NCI-H2081 (cell line): ENCODE measurements at regions not wholly inside any gene's neighbourhood (a gene's known extent, or its start where the extent isn't known, plus 50 kb on each side); places are given as distances from the start of the nearest gene placed in this dataset.
"Not testable (repeated sequence)": the region's sequence is repeated elsewhere in the genome, so short reads cannot be mapped to it uniquely, and the experiment has no call there.

Source experiments
- DNase-seq, 2 experiments: peaks; one replicate each; lab custom pipeline; 2025; lab: John Stamatoyannopoulos, UW

DNA sequence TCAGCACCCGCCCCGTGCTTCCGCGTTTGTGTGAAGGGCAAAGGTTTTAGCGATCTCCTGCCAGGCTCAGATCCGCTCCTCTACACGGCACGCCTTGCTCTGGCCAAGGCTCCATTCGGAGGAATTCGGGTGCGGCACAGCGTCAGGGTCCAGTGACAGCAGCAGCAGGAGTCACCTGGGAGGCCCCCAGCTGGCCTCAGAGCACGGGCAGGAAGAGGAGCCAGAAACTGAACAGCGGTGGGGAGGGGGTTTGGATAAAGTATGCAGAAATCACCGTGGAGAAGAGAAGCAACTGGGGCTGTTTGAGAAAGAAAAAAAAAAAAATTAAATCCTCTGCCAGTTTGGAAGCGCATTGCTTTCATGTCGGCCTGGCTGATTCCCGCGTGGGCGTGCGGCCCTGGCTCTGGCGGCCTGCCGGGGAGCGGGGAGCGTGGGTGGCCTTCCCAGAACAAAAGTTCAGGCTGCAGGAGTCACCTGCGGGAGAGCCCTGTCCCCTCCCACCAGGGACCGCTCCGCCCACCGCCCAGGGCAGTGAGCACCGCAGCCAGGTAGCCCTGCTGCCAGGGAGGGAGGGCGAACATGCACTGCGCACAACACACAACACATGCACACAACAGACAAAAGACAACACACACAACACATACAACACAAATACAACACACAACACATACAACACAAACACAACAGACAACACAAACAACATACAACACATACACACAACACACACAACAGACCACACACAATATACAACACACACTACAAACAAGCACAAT lies 107.6 kb downstream of the ETS2 start:
- peak; percentile 69 to 77 for DNase-seq

DNA sequence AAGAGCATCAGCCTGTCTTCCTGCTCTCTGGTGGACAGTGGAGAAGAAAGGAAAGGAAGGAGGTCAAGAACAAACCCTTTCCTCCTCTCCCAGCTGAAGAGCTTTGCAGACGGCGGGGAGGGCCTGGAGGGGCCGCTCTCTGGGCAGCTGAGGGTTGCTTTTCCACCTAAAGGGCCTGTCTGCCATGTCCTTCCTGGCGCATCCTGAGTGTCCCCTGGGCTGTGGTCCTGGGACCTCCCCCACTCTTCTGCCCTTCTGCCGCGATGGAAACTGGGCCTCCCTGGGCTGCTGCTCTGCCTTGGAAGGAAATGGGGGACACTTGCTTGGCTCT lies 107.0 kb downstream of the ETS2 start:
- DNase-seq = no peak

DNA sequence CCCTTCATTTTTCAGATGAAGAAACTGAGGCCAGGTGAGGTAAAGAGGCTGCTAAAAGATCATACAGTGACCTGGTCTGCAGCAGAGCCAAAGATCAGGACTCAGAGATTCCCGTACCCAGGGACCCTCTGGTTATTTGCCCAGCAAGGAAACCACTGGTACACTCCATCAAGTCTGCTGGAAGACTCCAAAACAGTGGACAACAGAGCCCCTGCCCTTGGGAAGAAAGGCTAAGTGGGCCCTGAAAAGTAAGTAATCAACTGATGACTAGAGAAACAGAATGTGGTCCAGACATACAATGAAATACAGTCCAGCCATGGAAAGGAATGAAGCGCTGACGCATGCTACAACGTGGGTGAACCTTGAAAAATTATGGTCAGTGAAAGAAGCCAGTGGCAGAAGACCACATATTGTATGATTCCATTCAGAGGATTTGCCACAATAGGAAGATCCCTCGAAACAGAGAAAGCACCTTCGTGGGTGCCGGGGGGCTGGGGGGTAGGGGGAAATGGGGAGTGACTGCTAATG lies 106.4 kb downstream of the ETS2 start:
- DNase-seq = no peak

DNA sequence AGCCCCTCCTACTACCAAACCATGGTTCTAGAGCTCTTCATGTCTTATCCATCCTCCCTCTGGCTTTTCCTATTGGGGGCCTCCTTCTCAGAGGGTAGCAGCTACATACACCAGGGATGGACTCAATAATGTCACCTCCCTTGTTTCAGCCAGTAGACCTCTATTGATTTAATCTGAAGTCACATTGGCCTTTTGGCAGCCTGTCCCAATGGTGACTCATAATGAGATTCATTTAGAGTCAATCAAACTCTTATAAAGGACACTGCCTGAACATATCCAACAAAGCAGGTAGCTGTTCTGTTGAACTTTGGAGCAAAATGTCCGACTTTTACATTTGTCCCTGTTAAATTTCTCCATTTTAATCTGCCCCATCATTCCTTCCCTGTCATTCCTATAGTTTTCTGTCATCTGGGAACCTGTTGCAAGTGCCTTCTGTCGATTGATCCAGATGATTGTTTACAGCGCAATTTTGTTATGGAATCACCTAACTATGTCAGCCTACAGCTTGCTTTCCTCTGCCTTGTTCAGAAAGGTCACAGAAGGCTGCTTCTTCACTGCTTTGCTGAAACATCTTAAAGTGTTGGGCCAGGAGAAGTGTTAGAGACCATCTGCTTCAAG lies 105.9 kb downstream of the ETS2 start:
- DNase-seq = no peak

DNA sequence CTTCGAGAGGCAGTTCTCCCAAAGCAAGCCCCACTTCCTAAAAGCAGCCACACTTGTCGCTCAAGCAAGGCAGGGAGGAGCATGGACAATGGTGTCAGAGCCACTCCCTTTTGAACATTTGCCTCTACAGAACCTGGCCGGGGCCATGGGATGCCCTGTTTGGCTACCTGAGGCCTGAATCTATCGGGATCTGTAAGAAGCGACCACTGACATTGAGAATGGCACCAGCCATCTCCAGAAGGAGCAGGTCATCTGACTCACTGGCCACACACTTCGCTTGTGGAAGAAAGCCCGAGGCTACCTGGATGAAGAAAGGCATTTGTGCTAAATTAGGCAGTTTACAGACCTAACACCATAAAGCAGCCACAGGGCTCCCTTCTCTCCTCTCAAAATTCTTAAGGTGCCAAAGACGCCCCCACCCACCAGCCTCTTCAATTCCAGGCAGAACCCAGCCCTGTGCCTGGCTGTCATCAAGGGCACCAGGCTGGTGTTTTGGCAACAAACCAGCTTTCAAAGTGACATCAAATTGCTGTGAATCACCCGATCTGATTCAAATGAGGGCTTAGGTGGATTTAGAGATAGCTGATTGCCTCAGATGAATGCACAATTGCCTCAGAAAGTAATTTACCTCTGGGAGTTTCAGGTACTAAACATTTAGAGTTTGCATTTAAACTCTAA lies 104.8 kb downstream of the ETS2 start:
- DNase-seq = peak in 1 of 2 experiments; percentile 12

DNA sequence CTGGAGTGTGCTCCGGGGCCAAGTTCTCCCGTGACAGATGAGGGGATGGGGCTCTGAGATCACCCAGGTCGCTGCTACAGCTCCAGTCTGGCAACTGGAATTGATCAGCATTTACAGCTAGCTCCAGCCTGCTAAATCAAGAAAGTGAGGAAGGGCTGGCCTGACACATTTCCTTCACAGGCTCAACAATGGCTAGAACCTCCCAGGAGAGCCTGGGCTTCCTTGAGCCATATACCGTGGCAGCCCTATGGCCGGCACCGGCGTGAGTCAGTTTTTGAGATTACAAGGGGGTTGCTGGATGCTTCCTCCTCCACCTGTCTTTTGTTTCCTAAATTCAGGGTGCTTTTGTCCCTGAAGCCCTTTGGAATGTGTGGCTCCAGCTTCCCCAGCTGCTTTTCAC lies 104.2 kb downstream of the ETS2 start:
- no peak for DNase-seq

DNA sequence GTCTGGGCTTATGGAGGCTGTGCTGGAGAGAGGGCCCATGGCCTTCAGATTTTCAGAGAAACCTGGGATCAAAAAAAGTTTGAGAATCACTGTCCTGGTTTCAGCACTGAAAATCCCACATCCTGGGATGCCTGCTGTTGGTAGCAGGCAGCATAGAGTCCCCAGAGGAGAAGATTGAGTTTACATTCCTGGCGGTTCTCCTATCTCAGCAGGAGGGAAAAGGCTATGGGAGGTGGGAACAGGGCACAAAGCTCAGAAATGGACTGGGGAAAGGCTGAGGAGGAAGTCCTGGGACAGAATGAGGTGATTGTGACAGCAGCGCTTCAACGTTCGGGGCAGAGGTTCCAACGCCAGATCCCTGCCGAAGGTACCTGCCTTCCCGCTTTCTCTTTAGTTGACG lies 103.4 kb downstream of the ETS2 start:
- DNase-seq = no peak

DNA sequence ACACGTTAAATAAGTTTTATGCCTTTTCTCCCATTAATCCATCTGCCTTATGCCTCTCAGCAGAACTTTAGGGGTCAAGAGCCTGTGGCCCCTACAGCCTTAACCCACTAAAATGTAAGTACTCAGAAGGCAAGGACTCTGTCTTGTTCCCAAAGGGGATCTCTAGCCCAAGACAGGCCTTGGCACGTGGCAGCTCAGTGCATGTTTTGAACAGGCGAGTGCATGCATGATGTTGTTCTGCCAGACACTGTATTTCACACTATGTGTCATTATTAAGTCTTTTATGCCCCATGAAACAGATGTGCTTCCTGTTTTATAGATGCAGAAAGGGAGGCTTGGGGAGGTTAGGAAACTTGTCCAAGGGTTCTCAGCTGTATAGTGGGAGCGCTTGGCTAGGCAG lies 102.8 kb downstream of the ETS2 start:
- no peak for DNase-seq

DNA sequence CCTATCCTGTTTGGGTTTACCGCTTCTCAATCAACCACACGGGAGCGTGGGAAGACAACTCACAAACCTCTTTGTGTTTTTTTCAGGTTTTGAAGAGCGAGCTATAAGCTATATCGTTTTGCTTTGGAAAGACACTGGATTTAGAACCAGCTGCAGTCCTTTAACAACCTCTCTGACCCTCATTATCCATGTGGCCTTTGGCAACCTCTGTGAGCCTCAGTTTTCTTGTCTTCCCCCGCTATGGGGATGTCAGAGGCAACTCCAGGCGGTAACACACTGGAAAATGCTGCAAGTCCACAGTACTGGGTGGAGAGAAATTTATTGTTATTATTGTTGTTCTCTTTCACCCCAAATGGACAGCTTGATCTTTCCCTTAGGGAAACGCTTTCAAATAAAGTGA lies 100.0 kb downstream of the ETS2 start:
- no peak for DNase-seq

DNA sequence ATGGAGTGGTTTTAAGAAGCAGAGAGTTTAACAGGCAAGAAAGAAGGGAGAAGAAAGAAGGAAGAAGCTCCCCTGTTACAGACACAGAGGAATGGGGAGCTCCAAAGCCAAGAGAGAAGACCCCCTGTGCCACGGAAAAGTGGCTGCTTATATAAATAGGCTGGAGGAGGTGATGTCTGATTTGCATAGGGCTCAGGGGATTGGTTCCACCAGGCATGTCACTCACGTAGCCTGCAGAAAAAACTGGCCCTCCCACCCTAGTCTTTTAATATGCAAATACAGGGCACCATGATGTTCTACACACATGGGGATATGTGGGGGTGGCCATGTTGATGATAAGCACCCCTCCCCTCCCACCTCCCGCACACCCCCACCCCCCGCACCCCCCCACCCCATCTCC lies 99.6 kb downstream of the ETS2 start:
- no peak for DNase-seq

DNA sequence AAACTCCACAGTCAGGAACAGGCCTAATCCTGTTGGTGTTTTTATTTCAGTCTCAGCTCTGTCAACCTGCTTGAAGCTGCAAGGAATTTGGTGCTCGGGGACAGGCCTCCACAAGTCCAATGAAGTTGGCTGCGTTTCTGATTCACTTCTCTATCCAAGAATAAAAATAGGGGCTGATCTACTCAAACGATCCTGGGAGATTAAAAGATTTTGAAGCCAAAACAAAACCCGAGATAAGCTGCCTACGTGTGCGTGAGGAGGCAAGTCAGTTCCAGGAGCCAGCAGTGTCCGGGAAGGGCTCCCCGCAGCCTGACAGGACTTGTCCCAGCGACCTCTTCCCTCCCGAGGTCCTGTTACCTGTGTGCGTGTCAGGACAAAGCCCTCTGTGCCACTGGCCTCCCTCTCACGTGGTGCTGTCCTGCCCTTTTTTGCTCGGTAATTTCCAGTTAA lies 98.0 kb downstream of the ETS2 start:
- no peak for DNase-seq

DNA sequence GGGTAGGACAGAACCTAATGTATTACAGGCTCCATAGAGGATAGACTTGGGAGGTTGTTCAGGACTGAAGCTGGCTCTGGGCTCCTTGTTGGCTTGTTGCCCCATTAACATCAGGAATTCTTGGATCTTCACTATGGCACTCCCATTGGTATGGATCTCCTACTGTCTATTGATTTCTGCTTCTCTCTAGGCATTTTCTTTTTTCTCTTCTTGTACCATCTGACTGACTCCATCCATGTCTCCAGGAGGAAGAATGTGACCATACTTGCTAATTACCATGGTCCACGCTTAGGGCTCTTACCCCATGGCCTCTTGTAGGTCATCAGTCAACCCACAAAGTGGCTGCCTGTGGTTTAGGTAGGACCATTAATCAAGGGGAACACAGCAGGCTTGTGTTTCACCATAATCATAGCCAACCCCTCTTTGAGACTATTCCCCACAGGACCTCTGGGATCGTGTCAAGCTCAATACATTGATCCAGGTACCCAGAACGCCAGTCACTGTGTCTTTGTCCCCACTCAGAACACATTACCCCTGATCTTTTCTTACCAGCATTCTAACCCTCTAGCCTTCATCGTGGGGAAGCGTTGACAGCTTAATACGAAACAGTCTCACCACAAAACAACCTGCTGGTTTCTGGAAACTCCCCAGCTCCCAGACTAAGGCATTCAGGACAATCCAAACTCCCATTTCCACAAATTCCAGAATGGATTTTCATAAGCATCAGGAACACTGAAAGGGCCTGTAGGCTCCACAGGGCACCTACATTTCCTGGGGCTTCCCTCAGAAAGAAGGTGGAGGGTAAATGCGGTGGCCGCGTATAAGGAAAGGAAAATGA lies 97.1 kb downstream of the ETS2 start:
- DNase-seq = no peak

DNA sequence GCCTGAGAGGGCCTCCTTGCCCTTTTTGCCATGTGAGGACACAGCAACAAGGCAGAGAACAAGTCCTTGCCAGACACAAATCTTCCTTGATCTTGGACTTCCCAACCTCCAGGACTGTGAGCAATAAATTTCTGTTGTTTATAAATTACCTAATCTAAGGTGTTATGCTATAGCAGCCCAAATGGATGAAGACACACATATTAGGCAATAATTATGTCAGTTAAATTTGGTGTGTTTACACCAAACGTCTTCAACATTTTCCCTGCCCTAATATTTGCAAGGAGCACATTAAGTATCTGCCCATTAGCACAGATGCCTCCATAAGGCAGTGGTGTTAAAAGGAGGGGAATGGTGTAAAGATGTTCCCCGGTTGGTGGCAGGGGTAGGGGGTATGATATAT lies 94.8 kb downstream of the ETS2 start:
- DNase-seq = no peak

DNA sequence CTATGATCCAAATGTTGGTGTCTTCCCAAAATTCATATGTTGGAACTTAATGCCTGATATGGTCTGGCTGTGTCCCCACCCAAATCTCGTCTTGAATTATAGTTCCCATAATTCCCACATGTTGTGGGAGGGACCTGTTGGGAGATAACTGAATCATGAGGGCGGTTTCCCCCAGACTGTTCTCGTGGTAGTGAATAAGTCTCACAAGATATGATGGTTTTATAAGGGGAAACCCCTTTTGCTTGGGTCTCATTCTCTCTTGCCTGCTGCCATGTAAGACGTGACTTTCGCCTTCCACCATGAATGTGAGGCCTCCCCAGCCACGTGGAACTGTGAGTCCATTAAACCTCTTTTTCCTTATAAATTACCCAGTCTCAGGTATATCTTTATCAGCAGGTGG lies 94.3 kb downstream of the ETS2 start:
- DNase-seq = not testable (repeated sequence)

DNA sequence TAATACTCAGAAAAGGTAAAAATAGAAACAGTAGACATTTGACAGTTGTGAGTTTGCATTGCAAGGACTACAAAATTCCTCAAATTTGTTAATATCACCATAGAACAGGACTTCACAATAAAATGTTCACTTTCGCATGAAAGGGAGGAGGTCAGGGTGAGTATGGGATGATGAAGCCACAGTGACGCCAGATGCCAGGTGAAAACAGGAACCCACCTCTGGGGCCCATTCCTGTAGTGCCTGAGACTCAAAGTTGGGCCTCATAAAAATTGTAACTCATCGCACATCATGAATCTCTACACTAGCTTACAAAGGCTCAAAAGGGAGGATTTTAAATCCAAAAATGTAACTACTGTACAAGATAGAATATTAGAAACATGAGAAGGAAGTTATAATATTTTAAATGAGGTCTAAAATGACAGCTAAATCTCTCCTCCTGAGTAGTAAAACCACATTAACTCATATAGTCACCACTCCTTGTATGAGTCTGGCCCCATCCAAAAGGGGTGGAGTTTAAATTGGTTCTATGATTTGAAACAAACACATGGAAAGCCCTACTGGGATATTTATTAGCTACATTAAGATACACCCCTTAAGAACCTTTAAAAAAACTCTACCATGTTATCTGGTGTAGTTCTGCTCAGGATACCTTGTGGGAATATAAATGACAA lies 93.7 kb downstream of the ETS2 start:
- no peak for DNase-seq

DNA sequence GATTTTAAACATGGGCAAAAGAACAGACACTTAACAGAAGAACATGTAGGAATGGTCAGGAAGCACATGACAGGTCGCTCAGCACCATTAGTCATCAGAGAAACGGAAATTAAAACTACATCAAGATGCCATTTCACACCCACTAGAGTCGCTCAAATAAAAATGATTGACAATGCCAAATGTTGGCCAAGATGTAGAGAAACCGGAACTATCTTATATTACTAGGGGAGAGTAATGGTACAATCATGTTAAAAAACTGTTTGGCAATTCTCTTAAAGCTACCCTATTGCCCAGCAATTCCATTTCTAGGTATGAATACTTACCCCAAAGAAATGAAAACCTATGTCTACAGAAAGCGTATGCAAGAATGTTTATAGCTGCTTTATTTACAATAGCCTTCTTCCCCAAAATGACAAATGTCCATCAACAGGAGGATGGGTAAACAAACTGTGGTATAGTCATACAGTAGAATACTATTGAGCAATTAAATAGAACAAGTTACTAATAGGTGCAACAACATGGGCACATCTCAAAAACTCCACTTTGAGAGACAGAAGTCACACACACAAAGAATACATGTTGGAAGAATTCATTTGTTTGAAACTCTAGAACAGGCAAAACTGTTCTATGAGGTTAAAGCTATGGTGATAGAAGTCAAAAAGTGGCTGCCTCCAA lies 92.8 kb downstream of the ETS2 start:
- DNase-seq = no peak

DNA sequence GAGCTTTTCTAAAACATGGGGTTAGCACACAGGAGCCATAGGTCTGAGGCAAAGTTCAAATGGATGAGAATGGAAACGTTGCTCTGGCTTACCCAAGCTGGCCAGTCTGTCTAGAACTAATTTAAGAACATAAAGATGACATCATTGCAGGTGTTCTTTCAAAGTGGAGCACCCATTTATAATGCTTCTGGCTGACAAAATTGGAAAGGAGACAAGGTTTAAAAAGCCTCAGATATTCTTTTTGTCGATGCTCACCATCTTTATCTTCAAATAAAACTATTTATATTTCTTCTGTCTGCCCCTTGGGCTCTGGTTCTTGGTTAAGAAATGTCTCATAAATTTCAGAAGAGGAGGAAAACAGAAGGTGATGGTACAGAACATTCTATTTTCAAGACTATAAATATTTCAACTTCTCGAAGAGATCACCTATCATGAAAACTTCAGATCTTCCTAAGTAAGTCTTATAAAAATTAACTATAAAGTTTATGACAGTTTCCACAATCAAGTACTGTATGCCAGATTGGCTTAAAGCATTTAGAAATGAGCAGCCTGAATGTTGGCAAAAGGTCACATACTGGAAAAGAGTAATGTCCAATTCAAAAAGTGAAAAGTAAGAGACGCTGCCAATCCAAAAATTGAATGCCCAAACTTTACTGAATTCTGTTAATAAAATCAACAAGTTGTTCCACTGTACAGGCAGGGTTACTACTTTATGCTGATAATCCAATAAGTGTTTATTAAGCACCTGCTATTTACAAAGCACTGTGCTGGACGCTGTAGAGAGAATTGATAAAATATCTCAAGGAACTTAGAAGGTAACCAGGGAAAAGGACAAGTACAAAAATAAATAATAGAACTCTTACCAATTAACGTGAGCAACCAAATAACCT lies 92.0 kb downstream of the ETS2 start:
- DNase-seq = peak in 1 of 2 experiments; percentile 14

DNA sequence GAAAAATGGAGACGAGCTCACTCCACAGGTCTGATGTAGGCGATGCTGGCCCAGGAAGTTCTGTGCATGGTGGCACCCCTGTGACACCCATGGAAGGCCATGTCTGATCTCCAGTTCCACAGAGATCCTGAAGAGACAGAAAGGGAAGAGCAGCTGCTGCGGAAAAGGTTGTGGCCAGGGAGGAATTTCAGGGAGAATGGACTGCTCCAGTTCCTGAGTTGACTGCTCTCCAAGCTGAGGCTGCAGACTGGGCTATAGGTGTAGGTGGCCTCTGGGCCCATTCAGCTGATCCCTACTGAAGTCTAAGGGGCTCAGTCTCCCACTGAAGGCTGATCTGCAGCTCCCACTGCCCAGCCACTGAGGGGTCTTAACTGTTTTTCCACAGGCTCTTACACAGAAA lies 89.2 kb downstream of the ETS2 start:
- DNase-seq = no peak

DNA sequence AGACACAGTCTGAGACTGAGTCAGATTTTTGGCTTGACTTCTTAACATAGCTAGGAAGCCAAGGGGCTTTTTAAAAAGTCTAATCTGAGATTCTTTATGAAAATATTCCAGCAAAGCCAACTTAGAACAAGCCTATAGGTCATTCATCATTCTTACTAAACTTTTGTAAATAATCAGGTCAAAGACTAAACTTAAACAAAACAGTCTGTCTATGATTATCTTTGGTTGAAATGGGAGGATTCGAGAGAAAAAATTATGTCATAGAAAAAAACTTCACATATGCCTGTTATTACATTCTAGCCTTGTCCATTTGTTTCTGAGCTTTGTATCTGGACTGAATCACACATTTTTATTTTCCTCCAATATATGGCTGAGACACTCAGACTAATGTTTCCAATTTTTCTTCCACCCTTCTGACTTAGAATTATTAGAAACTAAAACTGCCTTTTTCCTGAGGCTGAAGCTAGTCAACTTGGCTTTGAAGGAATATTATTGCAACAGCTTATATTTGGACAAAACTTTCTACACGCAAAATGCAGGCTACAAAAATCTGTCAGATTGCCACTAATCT lies 83.3 kb downstream of the ETS2 start:
- DNase-seq = no peak

DNA sequence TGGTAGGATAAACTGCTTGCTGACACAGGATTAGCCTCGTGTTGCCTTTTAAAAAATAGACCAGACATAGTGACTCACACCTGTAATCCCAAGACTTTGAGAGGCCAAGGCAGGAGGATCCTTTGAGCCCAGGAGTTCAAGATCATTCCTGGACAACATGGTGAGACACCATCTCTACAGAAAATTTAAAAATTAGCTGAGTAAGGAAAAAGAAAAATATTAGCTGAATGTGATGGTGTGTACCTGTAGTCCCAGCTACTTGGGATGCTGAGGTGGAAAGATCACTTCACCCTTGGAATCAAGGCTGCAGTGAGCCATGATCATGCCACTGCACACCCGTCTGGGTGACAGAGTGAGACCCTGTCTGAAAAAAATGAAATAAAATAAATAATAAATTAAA lies 82.0 kb downstream of the ETS2 start:
- no peak for DNase-seq
